HG02973 (cell line): ENCODE measurements at regions not wholly inside any gene's neighbourhood (a gene's known extent, or its start where the extent isn't known, plus 50 kb on each side); places are given as distances from the start of the nearest gene placed in this dataset.

Experiments
- ATAC-seq: cut with Tn5 transposase; IDR thresholded peaks from one replicate; pipeline ENCODE4 v1.9.1; 2021; ENCODE audit warnings: moderate library complexity; ENCODE audit not compliant: unreplicated experiment

DNA sequence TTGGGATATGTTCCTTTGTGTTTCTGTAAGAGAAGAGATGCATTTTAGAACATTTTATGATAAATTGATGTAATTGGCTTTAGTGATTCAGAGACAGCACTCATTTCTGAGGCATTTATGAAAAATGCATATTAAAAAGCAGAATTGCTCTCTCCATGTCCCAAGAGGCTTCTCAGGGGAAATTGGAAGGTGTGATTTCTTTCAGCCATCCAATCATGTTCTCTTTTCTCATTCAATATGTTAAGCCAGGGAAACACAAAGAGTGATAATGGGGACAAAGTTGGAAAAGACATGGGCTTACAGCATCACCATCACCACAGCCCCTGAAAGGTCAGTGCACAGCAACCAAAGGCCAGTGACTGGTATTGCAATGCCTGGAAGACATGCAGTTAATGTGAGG is 129.9 kb upstream of the COL1A2 start:
- ATAC-seq = no peak

DNA sequence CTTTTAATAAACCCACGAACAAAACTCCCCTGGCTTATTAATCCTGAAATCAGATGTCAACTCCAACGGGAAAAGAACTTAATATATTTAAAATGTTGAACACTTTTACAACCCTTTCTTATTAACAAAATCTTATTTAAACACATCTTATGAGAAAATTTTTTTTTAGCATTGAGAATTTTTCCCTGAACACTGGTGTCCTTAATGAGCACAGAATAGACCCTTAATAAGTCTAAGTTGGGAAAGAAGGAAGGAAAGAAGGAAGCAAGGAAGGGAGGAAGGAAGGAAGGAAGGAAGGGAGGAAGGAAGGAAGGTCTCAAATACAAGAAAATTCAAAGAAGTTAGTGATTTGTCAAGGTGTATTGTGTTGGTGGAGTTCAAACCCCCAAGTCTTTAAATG is 129.2 kb upstream of the COL1A2 start:
- no peak for ATAC-seq

DNA sequence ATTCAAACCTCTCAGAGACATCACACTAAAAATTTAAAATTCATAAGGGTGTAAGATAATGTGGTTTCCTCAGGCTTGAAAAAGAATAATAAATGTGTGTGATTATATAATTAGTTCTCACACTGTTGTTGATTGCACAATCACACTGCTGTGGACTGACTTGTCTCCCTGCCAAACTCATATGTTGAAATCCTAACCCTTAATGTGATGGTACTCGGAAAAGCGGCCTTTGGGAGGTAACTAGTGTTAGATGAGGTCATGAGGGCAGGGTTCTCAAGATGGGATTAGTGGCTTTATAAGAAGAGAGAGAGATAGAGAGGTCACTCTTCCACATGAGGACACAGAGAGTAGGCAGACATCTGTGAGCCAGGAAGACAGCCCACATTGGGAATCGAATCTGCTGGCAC is 128.5 kb upstream of the COL1A2 start:
- no peak for ATAC-seq

DNA sequence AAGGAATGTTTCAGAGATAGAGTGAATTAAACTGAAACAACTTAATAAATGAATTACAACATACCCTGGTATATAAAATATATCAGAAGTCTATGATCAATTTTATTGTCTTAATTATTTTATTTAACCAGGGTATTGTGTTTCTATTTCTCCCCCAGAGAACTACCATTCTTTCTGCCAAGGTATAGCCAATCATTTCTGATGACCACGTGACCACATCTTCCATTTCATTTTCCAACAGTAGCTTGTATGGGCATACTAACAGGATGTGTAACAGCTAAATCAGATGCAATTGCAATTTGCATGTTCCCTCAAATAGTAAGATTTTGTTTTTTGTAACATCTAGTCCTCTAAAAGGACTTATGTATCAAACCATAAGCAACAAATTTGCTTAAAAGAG is 123.9 kb upstream of the COL1A2 start:
- ATAC-seq = no peak

DNA sequence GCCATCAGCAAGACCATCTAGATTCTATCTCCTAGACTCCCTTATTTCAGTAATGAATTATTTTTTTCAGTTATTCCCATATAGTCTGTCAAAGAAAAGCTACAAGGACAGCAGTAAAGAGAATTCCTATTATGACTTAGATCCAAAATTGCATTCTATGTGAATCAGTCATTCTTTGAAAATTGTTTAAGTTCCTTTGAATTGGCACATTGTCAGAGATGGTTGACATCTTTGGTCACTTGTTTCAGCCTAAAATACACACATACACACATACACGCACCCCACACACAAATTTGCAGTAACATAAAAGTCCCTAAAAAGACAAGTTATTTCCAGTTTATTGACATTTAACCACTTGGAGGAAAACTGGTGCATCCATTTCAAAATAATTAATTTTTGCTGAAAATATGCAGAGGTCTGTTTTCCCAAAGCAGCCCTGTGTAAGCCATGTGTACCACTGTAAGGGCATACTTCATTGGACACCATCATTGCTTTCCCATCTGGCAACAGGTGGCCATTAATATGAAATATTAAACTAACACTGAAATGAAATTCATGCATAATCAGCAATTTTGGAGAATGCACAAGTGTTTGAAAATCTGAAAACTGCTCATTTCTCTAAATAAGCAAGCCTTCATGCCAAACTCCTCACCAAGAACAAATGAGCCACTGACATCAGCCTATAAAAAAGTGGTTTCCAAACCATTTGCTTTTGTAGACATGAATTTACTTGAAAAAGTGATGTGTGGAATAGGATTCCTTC is 121.7 kb upstream of the COL1A2 start:
- no peak for ATAC-seq

DNA sequence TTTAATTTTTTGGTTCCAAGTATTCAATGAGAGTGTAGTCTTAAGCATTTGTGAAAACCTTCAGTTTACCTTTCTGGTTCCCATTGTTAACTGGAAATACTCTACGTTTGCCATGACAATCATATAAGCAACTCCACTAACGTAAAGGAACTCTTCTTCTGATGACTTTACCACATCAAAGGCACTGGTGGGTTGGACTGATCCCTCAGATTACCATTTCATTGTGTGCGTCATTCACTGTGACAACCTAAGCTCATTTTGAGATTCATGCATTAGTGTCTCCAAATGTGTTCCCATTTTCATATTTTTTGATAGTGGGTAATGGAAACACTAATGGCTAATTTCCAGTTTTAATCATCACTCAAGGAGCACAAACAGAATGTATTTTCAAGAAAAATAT is 119.9 kb upstream of the COL1A2 start:
- ATAC-seq = no peak

DNA sequence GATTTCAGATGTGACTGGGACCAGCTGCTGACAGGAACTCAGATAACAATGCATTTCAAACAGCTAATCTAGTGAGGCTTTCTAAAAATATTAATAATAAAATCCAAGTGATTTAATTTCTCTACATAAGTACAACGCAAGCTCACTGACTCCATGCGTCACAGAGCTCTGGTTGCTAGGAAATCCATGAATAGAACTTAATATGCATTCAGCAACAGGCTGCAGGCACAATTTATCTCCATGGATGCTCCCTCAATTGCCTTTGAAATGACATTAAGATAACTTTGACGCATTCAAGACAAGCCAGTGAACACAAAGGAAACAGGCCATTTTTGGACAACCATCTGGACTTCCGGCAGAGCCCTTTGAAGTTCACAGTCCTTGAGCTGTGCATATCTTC is 118.7 kb upstream of the COL1A2 start:
- ATAC-seq = no peak

DNA sequence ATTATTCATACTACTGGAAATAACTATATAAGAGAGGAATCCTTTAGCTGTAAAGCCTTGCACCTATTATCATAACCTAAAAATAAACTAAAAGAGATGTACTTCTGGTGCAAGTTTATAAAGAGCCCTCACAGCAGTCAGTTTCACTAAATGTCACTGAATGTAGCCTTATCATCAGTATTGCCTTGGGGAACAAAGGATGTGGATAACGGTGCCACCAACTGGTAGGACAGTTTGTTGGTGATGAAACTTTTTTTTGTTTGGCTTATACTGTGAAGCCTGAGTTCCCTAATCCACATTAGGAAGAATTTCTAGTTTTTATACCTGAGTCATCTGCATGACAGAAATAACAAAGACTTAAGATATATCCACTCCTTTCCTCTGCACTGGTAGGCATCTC is 117.9 kb upstream of the COL1A2 start:
- no peak for ATAC-seq

DNA sequence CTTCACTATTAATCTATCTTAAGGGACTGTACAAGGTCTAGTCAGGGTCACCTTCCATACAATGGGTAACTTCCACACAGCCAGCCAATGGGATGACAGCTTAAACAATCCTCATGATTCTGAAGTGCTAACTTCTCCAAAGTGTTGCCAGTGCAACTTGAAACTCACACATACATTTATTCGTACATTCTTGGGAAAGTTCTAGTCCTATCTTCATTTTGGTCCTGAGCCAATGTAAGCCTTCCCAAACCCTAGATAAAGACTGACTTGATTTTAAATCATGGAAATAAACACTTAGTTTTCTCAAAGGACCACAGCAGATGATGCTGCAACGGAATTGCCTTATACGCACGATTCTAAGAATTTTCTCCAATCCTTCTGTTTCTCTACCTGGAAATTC is 117.5 kb upstream of the COL1A2 start:
- no peak for ATAC-seq

DNA sequence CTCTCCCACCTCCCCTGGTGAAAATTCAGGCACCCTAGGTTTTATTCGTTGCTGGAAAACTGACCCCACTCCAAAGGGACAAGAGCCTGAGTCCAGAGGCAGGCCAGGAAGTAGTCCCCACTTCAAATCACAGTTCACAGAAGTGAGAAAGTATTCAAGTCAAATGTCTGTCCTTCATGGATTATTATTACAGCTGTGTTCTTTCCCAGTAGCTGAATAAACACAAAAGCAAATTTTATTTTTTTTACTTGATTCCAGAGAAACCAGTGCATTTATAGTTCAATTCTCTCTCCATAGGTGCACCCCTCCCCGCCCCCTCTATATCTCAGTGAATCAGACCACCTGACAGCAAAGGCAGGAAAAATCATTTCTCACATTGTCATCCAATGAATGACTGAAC is 113.8 kb upstream of the COL1A2 start:
- no peak for ATAC-seq

DNA sequence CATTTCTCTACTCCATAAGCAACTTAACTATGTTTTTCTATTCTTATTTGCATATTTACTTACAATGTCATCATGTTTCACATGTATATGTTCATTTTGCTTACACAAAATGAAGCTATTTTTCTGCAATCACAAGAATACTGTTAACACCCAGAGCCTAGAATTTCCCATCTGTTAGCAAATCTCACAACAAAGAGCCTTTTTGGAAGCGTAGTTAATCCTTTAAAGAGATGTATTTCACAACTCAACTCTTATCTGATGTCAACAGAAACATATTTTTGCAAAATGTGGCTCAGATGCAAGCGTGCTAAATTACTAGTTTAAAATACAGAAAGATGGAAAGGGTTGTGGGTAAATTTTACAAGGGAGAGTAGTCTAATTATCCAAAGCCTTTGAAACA is 110.6 kb upstream of the COL1A2 start:
- ATAC-seq = no peak

DNA sequence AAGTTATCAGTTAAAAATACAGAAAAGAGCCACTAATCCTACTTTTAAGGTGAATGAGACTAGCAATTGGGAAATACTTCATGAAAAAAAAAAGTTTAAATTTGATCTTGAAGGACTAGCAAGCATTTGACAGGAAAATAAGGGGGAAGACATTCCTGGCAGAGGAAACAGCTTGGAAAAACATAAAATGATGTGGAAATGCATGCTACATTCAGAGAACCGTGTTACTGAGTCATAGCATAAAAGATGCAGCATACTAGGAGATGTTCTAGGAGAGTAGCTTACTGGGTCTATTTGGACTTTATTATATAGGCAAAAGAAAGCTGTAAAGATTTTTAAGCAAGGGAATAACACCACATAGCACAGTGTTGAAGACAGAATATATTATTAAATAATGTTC is 108.6 kb upstream of the COL1A2 start:
- ATAC-seq = no peak

DNA sequence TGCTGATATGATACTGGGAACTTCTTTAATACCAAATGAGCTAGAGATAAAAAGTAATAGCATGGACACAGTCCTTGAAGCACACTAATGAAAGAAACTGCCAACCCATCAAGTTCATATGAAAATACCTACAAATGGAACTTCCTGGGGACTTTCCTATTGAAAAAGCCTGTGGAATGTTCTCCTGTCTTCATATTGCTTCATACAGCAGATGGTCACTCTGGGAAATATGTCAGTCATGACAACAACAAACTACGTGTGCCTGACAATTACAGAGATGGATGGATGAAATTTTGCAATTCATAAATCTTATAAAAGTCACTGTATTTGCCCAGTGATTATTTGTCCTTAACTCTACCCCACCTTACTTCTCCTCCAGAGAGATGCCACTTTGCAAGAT is 106.6 kb upstream of the COL1A2 start:
- no peak for ATAC-seq

DNA sequence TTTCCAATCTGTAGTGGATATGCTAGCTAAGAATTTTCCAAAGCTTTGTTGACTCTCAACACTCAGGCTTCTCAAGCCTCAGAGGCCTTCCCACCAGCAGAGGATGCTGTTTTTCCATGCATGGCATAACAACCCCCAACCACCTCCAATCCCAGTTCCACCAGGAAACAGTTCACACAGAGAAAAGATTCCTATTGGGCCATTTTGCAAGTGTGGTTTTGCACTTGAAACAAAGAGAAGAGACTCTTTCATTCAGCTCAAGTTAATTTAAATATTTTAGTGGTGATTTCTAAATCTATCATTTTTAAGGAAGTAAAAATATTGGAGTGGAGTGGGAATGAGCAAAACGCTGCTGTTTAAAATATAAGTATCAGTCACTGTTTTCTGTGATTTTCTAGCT is 105.6 kb upstream of the COL1A2 start:
- no peak for ATAC-seq

DNA sequence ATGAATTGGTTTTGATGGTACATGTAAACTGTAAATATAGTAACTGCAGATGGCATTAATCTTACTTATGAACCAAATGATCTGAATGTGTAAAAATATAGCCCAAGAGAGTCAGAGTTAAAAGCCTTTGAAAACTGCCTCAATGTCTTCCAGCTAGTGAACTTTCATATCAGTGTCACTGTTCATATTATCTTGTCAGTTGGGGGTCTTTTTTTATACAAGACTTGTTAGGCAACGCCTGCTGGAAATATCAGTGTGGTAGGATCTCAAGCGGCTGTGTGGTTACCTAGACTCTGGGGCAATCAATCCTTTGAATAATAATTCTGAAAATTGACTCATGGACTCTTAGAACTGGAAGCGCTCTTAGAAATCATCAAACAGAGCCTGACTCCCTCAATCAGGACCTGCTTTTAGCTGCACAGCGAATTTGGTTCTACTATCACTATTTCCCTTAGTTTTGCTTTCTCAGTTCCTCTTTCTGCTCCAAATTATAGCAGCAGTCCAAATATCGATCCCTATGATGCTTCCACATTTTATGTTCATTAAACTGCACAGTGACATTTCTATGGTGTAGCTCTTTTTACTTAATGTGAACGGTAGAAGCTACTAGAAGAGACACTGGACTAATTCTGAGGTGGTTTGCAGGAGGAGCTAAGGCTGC is 100.1 kb upstream of the COL1A2 start:
- ATAC-seq = no peak

DNA sequence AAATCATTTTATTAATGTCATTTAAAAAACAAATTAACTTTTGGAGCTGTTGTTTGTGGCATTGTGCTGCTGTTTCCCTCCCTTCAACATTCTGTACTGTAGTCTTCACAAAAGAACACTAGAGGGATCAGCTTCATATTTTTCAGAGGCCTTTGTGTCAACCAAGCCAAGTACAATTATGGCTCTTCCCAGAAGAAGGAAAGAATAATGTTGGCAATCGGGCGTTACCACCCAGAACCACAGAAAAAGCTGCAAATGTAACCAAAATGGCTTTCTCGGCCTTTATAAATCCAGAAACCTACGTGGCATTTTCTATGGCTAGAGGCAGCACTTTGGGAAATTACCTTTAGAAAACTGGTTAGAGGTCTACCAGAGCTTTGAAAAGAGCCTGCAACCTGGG is 98.8 kb upstream of the COL1A2 start:
- no peak for ATAC-seq

DNA sequence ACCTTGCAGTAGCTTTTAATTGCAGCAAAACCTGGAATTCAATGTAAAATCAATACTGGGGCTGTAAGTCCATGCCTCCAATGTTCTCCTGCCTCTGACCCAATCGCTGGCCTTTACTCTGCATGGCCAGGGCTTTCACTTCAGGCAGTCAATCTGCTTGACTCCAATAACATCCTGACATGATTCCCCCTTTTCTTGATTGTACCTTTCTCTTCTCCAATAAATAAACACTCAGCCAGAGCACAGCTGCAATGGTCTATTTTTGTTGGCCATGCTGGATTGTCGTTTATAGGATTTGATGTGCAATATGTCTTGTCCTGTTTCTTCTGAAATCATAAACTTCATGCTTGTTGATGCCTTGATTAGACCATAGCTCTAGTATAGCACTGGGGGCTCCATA is 97.8 kb upstream of the COL1A2 start:
- ATAC-seq = no peak

DNA sequence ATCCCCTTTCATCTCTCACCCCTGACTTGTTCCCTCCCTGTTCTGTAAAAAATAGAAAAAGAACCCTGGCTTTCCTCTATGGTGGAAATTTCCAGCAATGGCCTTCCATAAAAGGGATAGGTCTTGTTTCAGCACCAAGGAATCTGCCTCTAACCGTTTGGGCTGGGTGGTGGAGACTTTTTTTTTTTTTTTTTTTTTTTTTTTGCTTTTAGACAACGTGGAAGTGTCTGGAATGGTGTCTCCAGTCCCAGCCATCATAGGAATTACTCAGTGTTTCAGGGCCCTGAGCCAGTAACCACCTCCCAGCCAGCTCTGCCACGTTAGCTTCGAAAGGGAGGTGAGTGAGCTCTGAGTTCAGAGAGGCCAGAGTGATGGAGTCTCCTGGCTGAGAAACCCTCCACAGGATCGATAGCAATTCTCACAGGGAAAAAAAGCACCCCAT is 97.3 kb upstream of the COL1A2 start:
- no peak for ATAC-seq

DNA sequence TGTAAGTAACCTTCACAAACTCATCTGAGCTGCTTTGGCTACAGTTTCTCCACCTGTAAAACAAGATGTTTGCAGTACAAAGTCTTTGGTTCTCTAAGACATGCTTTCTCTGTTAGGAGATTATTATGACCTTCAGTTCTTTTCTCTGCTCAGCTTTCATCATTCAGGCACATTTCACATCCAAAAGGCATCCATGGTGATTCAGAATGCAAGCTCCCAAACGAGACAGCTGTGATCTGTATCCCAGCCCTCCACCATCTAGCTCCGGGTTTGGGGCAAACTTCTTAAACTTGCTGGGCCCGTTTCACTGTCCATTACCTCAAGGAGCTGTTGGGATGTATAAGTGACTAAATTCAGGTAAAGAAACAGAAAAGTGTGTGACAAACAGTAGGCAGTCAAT is 95.8 kb upstream of the COL1A2 start:
- no peak for ATAC-seq

DNA sequence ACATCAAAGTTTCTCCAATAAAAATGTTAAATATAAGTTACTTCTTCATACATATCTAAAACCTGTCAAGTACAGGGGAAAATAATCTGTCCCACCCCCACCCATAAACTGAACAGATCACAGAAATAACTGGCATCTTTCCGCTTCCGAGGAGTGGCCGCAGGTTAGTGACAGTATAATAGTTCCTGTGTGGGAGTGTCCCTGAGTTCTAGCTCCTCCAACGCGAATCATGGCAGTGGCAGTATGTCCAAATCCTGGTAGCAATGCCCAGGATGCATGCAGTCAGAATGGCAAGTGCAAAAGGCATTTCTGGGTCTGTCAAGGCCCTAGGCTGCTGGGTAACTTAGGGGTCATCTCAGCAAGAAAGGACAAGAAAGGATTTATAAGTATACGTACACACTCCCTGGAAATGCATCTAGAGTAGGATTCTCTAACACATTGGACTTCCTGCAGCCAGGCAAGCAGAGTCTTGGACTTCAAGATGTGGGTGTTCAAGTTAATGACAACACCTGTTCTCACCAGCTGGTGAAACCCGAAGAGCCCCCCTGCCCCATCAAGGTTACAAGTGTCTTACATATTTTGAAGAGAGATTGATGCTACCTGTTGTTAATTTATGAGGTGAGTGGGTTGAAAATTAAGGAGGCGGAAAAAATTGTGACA is 94.4 kb upstream of the COL1A2 start:
- ATAC-seq = no peak

DNA sequence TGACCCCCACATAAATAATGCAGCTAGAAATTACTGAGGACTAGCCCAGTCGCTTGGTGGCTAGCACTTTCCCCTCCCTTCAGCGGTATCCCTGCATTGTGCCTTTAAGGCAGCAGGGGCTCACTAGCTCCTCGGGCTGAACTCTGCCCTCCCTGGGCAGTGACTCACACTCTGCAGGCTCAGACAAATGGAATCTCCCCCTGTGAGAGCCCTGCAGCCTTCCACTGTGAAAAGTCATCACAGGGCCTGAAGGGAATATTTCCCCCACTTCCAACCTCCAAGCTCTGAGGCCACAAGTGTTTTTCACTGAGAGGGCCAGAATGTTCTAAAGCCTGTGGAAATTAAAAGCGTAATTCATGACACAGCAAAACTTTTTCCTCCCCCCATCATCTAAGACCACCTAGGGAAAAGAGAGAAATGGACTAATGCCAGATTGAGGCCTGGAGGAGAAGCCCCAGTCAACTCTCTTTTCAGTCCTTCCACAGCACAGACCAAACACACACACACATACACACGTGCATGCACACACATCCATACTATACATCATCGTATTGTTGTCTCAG is 93.6 kb upstream of the COL1A2 start:
- ATAC-seq = no peak

DNA sequence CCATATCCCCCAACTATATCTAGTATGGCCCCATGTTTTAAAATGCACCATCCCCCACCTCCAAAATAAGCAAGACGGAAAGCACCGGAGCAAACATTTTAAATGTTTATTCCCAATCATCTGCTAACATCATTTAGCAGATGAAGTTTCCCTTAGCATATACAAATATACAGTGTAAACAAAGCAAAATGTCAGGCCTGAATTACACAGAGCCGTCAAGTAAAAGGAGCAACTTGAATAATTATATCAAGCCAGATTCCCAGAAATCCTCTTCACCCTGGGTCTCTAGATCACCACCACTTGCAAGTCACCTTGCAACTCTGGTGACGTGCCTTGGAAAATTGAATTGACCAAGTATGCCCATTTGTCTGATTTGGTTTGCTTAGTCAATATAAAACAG is 91.6 kb upstream of the COL1A2 start:
- no peak for ATAC-seq
